SK-N-SH (cell line): ENCODE measurements at regions not wholly inside any gene's neighbourhood (a gene's known extent, or its start where the extent isn't known, plus 50 kb on each side); places are given as distances from the start of the nearest gene placed in this dataset.

ENCODE experiments used
- CTCF ChIA-PET: fragments of 300-600, 350-600 bp; formaldehyde crosslinking; extraction: SDS; loops from one replicate; lab custom pipeline; 2021; lab: Yijun Ruan, JAX
- POLR2A ChIA-PET: fragments of 350-600 bp; sonication (Branson Sonifier 250); formaldehyde crosslinking; extraction: SDS; loops from one replicate; lab custom pipeline; 2020; ENCODE audit warnings: antibody characterized with exemption, inconsistent platforms; lab: Yijun Ruan, JAX
- DNase-seq: peaks from one replicate; pipeline ENCODE4 v3.0.0; 2012
- H2AFZ ChIP-seq: fragments of 200-600 bp; sonication (generic); 2 replicates; pipeline ENCODE4 v1.8.1; 2016; ENCODE audit warnings: antibody characterized with exemption, mild to moderate bottlenecking, low read depth
- H3F3A ChIP-seq: fragments of 200-600 bp; sonication (generic); replicated peaks from 2 replicates; pipeline ENCODE3; 2016; ENCODE audit warnings: antibody characterized with exemption, mild to moderate bottlenecking; ENCODE audit not compliant: insufficient read depth
- H3K27ac ChIP-seq, 2 experiments: fragments of 200-500 bp in 1 of 2; fragments of 200-600 bp in 1 of 2; sonication (Bioruptor generic) in 1 of 2; sonication (generic), shearing (Covaris generic) in 1 of 2; 2 replicates each; pipeline versions ENCODE4 v1.5.1 to v1.6.1; 2014 to 2016; ENCODE audit warnings: low read depth in 2 of 2, inconsistent platforms in 1 of 2, low read length in 1 of 2, mild to moderate bottlenecking in 1 of 2, mixed read lengths in 1 of 2
- H3K27me3 ChIP-seq: fragments of 200-600 bp; sonication (generic), shearing (Covaris generic); 2 replicates; pipeline ENCODE4 v1.6.1; 2016; ENCODE audit warnings: mixed run types; ENCODE audit not compliant: insufficient read depth
- H3K36me3 ChIP-seq, 2 experiments: fragments of 200-500 bp in 1 of 2; fragments of 200-600 bp in 1 of 2; sonication (Bioruptor generic) in 1 of 2; sonication (generic) in 1 of 2; replicated peaks in 1 of 2; 2 replicates each; pipeline versions ENCODE3 to v1.5.1; 2014 to 2016; ENCODE audit warnings: low read length in 1 of 2, mild to moderate bottlenecking in 1 of 2; ENCODE audit not compliant: insufficient read depth in 2 of 2, control insufficient read depth in 1 of 2
- H3K4me1 ChIP-seq, 2 experiments: fragments of 200-500 bp in 1 of 2; fragments of 200-600 bp in 1 of 2; sonication (Bioruptor generic) in 1 of 2; sonication (generic), shearing (Covaris generic) in 1 of 2; 2 replicates each; pipeline versions ENCODE4 v1.5.1 to v1.6.1; 2014 to 2016; ENCODE audit warnings: low read depth in 1 of 2, low read length in 1 of 2, mixed run types in 1 of 2; ENCODE audit not compliant: insufficient read depth in 2 of 2, control insufficient read depth in 1 of 2
- H3K4me2 ChIP-seq: fragments of 200-600 bp; sonication (generic), shearing (Covaris generic); 2 replicates; pipeline ENCODE4 v1.6.1; 2017; ENCODE audit warnings: mixed run types
- H3K4me3 ChIP-seq, 2 experiments: fragments of 200-500 bp in 1 of 2; fragments of 200-600 bp in 1 of 2; sonication (Bioruptor generic) in 1 of 2; sonication (generic), shearing (Covaris generic) in 1 of 2; 2 replicates each; pipeline versions ENCODE4 v1.5.1 to v1.8.1; 2014 to 2016; ENCODE audit warnings: low read depth in 2 of 2, inconsistent platforms in 1 of 2, low read length in 1 of 2, mild to moderate bottlenecking in 1 of 2, mixed read lengths in 1 of 2, moderate library complexity in 1 of 2
- H3K79me2 ChIP-seq: fragments of 200-600 bp; sonication (generic); 2 replicates; pipeline ENCODE4 v1.8.1; 2017; ENCODE audit warnings: mild to moderate bottlenecking; ENCODE audit not compliant: insufficient read depth
- H3K9ac ChIP-seq: fragments of 200-600 bp; sonication (generic); 2 replicates; pipeline ENCODE4 v1.6.1; 2017; ENCODE audit warnings: mixed run types
- H3K9me2 ChIP-seq: fragments of 200-600 bp; sonication (generic); 2 replicates; pipeline ENCODE4 v1.6.1; 2017; ENCODE audit warnings: mixed run types
- H3K9me3 ChIP-seq: fragments of 200-600 bp; sonication (generic); 2 replicates; pipeline ENCODE4 v1.6.1; 2017; ENCODE audit warnings: mixed run types, mild to moderate bottlenecking, moderate library complexity
- H4K20me1 ChIP-seq: fragments of 200-600 bp; sonication (generic); 2 replicates; pipeline ENCODE4 v1.6.1; 2017; ENCODE audit warnings: mild to moderate bottlenecking, mixed run types; ENCODE audit not compliant: insufficient read depth
- CHD2 ChIP-seq: fragments of 150-350 bp; IDR thresholded peaks from 2 replicates; pipeline ENCODE4 v1.6.1; 2018; ENCODE audit warnings: low read length; ENCODE audit not compliant: partially characterized antibody
- ELF1 ChIP-seq: IDR thresholded peaks from 2 replicates; pipeline ENCODE4 v1.4.0; 2012
- EZH2phosphoT487 ChIP-seq: fragments of 200-600 bp; sonication (generic); IDR thresholded peaks from 2 replicates; pipeline ENCODE4 v1.6.1; 2017; ENCODE audit warnings: low read depth, mixed run types, mild to moderate bottlenecking, antibody characterized with exemption, moderate library complexity, borderline replicate concordance
- FOXJ3 ChIP-seq: sonication (generic); formaldehyde crosslinking; IDR thresholded peaks from 2 replicates; pipeline ENCODE4 v1.5.1; 2020; ENCODE audit warnings: mild to moderate bottlenecking, missing genetic modification reagents
- FOXM1 ChIP-seq: IDR thresholded peaks from 2 replicates; pipeline ENCODE4 v1.4.0; 2012; ENCODE audit warnings: low read depth, mild to moderate bottlenecking
- GABPA ChIP-seq: IDR thresholded peaks from 2 replicates; pipeline ENCODE4 v1.4.0; 2012; ENCODE audit warnings: low read depth, mild to moderate bottlenecking
- IRF3 ChIP-seq: fragments of 150-350 bp; IDR thresholded peaks from 2 replicates; pipeline ENCODE4 v1.6.1; 2016; ENCODE audit warnings: mild to moderate bottlenecking, low read depth, low read length
- MEF2A ChIP-seq: IDR thresholded peaks from 2 replicates; pipeline ENCODE4 v1.4.0; 2012; ENCODE audit warnings: low read depth, borderline replicate concordance
- MXI1 ChIP-seq: IDR thresholded peaks from 2 replicates; pipeline ENCODE4 v1.6.1; 2012; ENCODE audit warnings: mild to moderate bottlenecking, low read depth, low read length, improper control_type of control experiment
- NRF1 ChIP-seq: IDR thresholded peaks from 2 replicates; pipeline ENCODE4 v1.6.1; 2012; ENCODE audit warnings: low read depth, mild to moderate bottlenecking, low read length
- POLR2AphosphoS5 ChIP-seq: IDR thresholded peaks from 2 replicates; pipeline ENCODE4 v1.6.1; 2012; ENCODE audit warnings: low read depth, low read length
- RAD21 ChIP-seq: IDR thresholded peaks from 2 replicates; pipeline ENCODE4 v1.6.1; 2012; ENCODE audit warnings: mild to moderate bottlenecking, low read length
- SIN3A ChIP-seq: IDR thresholded peaks from 2 replicates; pipeline ENCODE4 v1.6.1; 2012; ENCODE audit warnings: low read depth, mild to moderate bottlenecking, low read length, moderate library complexity, borderline replicate concordance
- SMC3 ChIP-seq: IDR thresholded peaks from 2 replicates; pipeline ENCODE4 v1.6.1; 2012; ENCODE audit warnings: low read depth, low read length, improper control_type of control experiment
- TCF12 ChIP-seq: IDR thresholded peaks from 2 replicates; pipeline ENCODE4 v1.4.0; 2012
- USF1 ChIP-seq: IDR thresholded peaks from 2 replicates; pipeline ENCODE4 v1.4.0; 2012; ENCODE audit warnings: low read depth, borderline replicate concordance
- USF2 ChIP-seq: fragments of 150-350 bp; IDR thresholded peaks from 2 replicates; pipeline ENCODE4 v1.6.1; 2017; ENCODE audit warnings: antibody characterized with exemption, low read length, low read depth, borderline replicate concordance
- WGBS: methylation state at CpG from one replicate; pipeline ENCODE4 v1.1.6; 2017; ENCODE audit warnings: low lambda C conversion rate; 5-methylcytosine and 5-hydroxymethylcytosine counted together

- no peak overlapping the region for H3K9ac ChIP-seq
- no peaks in the 10 kb centered on the region for H3K36me3 ChIP-seq
- no peaks in the 10 kb centered on the region for H3K9me3 ChIP-seq
- H2AFZ ChIP-seq, result no peak overlapping the region
- no peaks in the 10 kb centered on the region for H3F3A ChIP-seq
- H3K79me2 ChIP-seq, result no peaks in the 10 kb centered on the region
- no peaks in the 10 kb centered on the region for H4K20me1 ChIP-seq
- no peak overlapping the region for H3K4me2 ChIP-seq
- no peak for DNase-seq
- POLR2A ChIA-PET, result no interaction called here
- H3K27me3 ChIP-seq, result no peaks in the 10 kb centered on the region
- TF ChIP-seq IRF3, result no peak
- TF ChIP-seq ELF1, result no peak
- TF ChIP-seq, all 33 proteins: peak for 0
- CTCF ChIA-PET, result no interaction called here
- Histone ChIP-seq H3K4me1 (no peaks in the 10 kb centered on the region), H3K4me3 (no peak overlapping the region), H3K27ac (no peak overlapping the region), H3K9me2 (no peaks in the 10 kb centered on the region)
- 29% methylated on average over 6 of the region's 6 CpGs for WGBS
Observed at GRCh38 chr10:2700626-2701305, 366.6 kb upstream of the PFKP start.

GRCh38 chr10:2688958-2689357 lies 378.4 kb upstream of the PFKP start:
- DNase-seq, result no peak
- ChIA-PET POLR2A (no interaction called here), CTCF (interaction anchor here (1.5 kb wide), 1 partner anchor 9 kb away, joined by 4 read pairs; no protein-coding TSS in a partner anchor)
- no peak overlapping the region for H3K27ac ChIP-seq
- no peaks in the 10 kb centered on the region for H3K79me2 ChIP-seq
- TF ChIP-seq MEF2A (no peak), CHD2 (no peak), GABPA (no peak), POLR2AphosphoS5 (no peak), USF1 (no peak)
- no peaks in the 10 kb centered on the region for H3K9me3 ChIP-seq
- no peaks in the 10 kb centered on the region for H3K36me3 ChIP-seq
- no peak overlapping the region for H2AFZ ChIP-seq
- H3K9ac ChIP-seq, result no peak overlapping the region
- no peaks in the 10 kb centered on the region for H4K20me1 ChIP-seq
- no peaks in the 10 kb centered on the region for H3K27me3 ChIP-seq
- no peak overlapping the region for H3K4me3 ChIP-seq
- 0% methylated on average over 1 of the region's 1 CpG for WGBS
- H3K4me1 ChIP-seq, result no peaks in the 10 kb centered on the region
- H3K9me2 ChIP-seq, result no peaks in the 10 kb centered on the region
- no peaks in the 10 kb centered on the region for H3F3A ChIP-seq
- H3K4me2 ChIP-seq, result no peak overlapping the region

- CTCF ChIA-PET, result no interaction called here
- no peaks in the 10 kb centered on the region for H4K20me1 ChIP-seq
- no peaks in the 10 kb centered on the region for H3K9me2 ChIP-seq
- WGBS, result 27% methylated on average over 3 of the region's 3 CpGs
- POLR2A ChIA-PET, result no interaction called here
- H3K36me3 ChIP-seq, result no peaks in the 10 kb centered on the region
- H2AFZ ChIP-seq, result no peak overlapping the region
- no peak for DNase-seq
- H3K4me2 ChIP-seq, result no peak overlapping the region
- no peaks in the 10 kb centered on the region for H3K27me3 ChIP-seq
- H3K9ac ChIP-seq, result no peak overlapping the region
- H3K27ac ChIP-seq, result no peak overlapping the region
- H3K4me1 ChIP-seq, result no peaks in the 10 kb centered on the region
- no peak overlapping the region for H3K4me3 ChIP-seq
- TF ChIP-seq USF2 (no peak), TCF12 (no peak), CHD2 (no peak), FOXM1 (no peak), SIN3A (no peak), FOXJ3 (CRISPR knock-in tag) (no peak), EZH2phosphoT487 (no peak), MXI1 (no peak), RAD21 (no peak), NRF1 (no peak), SMC3 (no peak)
- TF ChIP-seq, all 33 proteins: peak for 0
- no peaks in the 10 kb centered on the region for H3K9me3 ChIP-seq
- no peaks in the 10 kb centered on the region for H3F3A ChIP-seq
- H3K79me2 ChIP-seq, result no peaks in the 10 kb centered on the region
Observed at GRCh38 chr10:2686691-2687090, 380.7 kb upstream of the PFKP start.
